Keratinocyte (primary cell): ENCODE measurements at regions not wholly inside any gene's neighbourhood (a gene's known extent, or its start where the extent isn't known, plus 50 kb on each side); places are given as distances from the start of the nearest gene placed in this dataset.

ENCODE experiments used
- DNase-seq: peaks from one replicate; pipeline ENCODE4 v3.0.0-alpha.2; 2011; ENCODE audit warnings: low read depth, missing footprints, low spot score
- FAIRE-seq: peaks from 2 replicates; lab custom pipeline; 2011; peaks lifted over from hg19 to GRCh38; lab: Jason Lieb, UNC
- H2AFZ ChIP-seq: 2 replicates; pipeline ENCODE4 v1.6.0; 2012; ENCODE audit warnings: low read length, control low read depth, inconsistent platforms; ENCODE audit not compliant: control insufficient read depth
- H3K27ac ChIP-seq: 2 replicates; pipeline ENCODE4 v1.5.1; 2011; ENCODE audit warnings: low read length; ENCODE audit not compliant: control insufficient read depth, insufficient read depth
- H3K27me3 ChIP-seq: 3 replicates; pipeline ENCODE4 v1.6.0; 2011; ENCODE audit warnings: low read length; ENCODE audit not compliant: control insufficient read depth, insufficient read depth; ENCODE audit errors: extremely low read depth
- H3K36me3 ChIP-seq, 2 experiments: 2 replicates in 1 of 2; 3 replicates in 1 of 2; pipeline ENCODE4 v1.5.1; 2011; ENCODE audit warnings: low read length in 2 of 2, mild to moderate bottlenecking in 1 of 2; ENCODE audit not compliant: control insufficient read depth in 2 of 2, insufficient read depth in 2 of 2; ENCODE audit errors: extremely low read depth in 1 of 2
- H3K4me1 ChIP-seq: 3 replicates; pipeline ENCODE4 v1.5.1; 2011; ENCODE audit warnings: low read length; ENCODE audit not compliant: control insufficient read depth, insufficient read depth; ENCODE audit errors: extremely low read depth
- H3K4me2 ChIP-seq: 3 replicates; pipeline ENCODE4 v1.6.0; 2011; ENCODE audit warnings: low read depth, low read length; ENCODE audit not compliant: control insufficient read depth, insufficient read depth; ENCODE audit errors: extremely low read depth
- H3K4me3 ChIP-seq, 3 experiments: fragments of 200-600 bp in 1 of 3; sonication (generic) in 1 of 3; 2 replicates in 2 of 3; 3 replicates in 1 of 3; pipeline ENCODE4 v1.5.1; 2011 to 2016; ENCODE audit warnings: low read length in 3 of 3, mild to moderate bottlenecking in 3 of 3, control low read depth in 2 of 3, inconsistent platforms in 1 of 3, low read depth in 1 of 3, mixed read lengths in 1 of 3, mixed run types in 1 of 3, moderate library complexity in 1 of 3; ENCODE audit not compliant: control insufficient read depth in 2 of 3, insufficient read depth in 2 of 3; ENCODE audit errors: extremely low read depth in 1 of 3
- H3K79me2 ChIP-seq: 2 replicates; pipeline ENCODE4 v1.6.0; 2012; ENCODE audit warnings: low read length; ENCODE audit not compliant: control insufficient read depth, insufficient read depth
- H3K9ac ChIP-seq: 3 replicates; pipeline ENCODE4 v1.6.0; 2011; ENCODE audit warnings: low read length; ENCODE audit not compliant: control insufficient read depth, insufficient read depth; ENCODE audit errors: extremely low read depth
- H3K9me1 ChIP-seq: 3 replicates; pipeline ENCODE4 v1.6.0; 2011; ENCODE audit warnings: low read length; ENCODE audit not compliant: control insufficient read depth, insufficient read depth; ENCODE audit errors: extremely low read depth
- H3K9me3 ChIP-seq: 2 replicates; pipeline ENCODE4 v1.5.1; 2012; ENCODE audit warnings: low read depth, low read length; ENCODE audit not compliant: control insufficient read depth
- H4K20me1 ChIP-seq: 3 replicates; pipeline ENCODE4 v1.6.0; 2011; ENCODE audit warnings: low read length; ENCODE audit not compliant: control insufficient read depth, insufficient read depth; ENCODE audit errors: extremely low read depth
- CTCF ChIP-seq, 3 experiments: IDR thresholded peaks in 1 of 3; conservative IDR thresholded peaks in 1 of 3; optimal IDR thresholded peaks in 1 of 3; 2 replicates in 2 of 3; 3 replicates in 1 of 3; pipeline versions ENCODE3 to v1.5.1; 2011; ENCODE audit warnings: low read length in 3 of 3, mild to moderate bottlenecking in 3 of 3, moderate library complexity in 2 of 3, control low read depth in 1 of 3, inconsistent platforms in 1 of 3; ENCODE audit not compliant: insufficient read depth in 2 of 3; ENCODE audit errors: extremely low read depth in 1 of 3
- EZH2 ChIP-seq: IDR thresholded peaks from one replicate; pipeline ENCODE4 v1.6.1; 2012; ENCODE audit warnings: inconsistent platforms, mild to moderate bottlenecking, low read length, moderate library complexity
- dilution Hi-C: fragments of 300-500 bp; cut with MboI; formaldehyde crosslinking; loops from one replicate; pipeline ENCODE4 v1.7.0; 2020; ENCODE audit warnings: low sequenced_read_pairs; ENCODE audit not compliant: extremely low pct_ligation_motif_present

GRCh38 chr11:111194860-111195568, 50.5 kb upstream of the POU2AF2 start:
- H3K4me3 ChIP-seq: no peak overlapping the region
- H3K9me1 ChIP-seq: no peaks in the 10 kb centered on the region
- H3K79me2 ChIP-seq: no peaks in the 10 kb centered on the region
- H3K27ac ChIP-seq: no peak overlapping the region
- no peak overlapping the region for H3K9ac ChIP-seq
- no peak for FAIRE-seq
- no peak overlapping the region for H3K4me2 ChIP-seq
- no peaks in the 10 kb centered on the region for H3K27me3 ChIP-seq
- H3K36me3 ChIP-seq: no peaks in the 10 kb centered on the region
- no peaks in the 10 kb centered on the region for H4K20me1 ChIP-seq
- dilution Hi-C loops: no loop called here
- H3K4me1 ChIP-seq: no peaks in the 10 kb centered on the region
- no peak for TF ChIP-seq CTCF (optimal IDR thresholded peaks at IDR 0.05 in 1 of 3, IDR thresholded peaks at IDR 0.05 in 1 of 3, conservative IDR thresholded peaks at IDR 0.05 in 1 of 3; ENCODE audit: extremely low read depth in 1 of 3, insufficient read depth in 2 of 3, low read length in 3 of 3)
- no peak for TF ChIP-seq EZH2
- DNase-seq: no peak
- no peak overlapping the region for H2AFZ ChIP-seq
- H3K9me3 ChIP-seq: no peaks in the 10 kb centered on the region

- dilution Hi-C loops: no loop called here
Measured at GRCh38 chr11:111193924-111194490, 51.5 kb upstream of the POU2AF2 start.

More at GRCh38 chr11:111193924-111194490, 51.5 kb upstream of the POU2AF2 start:
- FAIRE-seq (no peak), DNase-seq (no peak)
- H3K27me3 ChIP-seq: no peaks in the 10 kb centered on the region
- H3K4me1 ChIP-seq: no peaks in the 10 kb centered on the region
- no peaks in the 10 kb centered on the region for H3K9me3 ChIP-seq
- no peak overlapping the region for H3K27ac ChIP-seq
- no peaks in the 10 kb centered on the region for H3K79me2 ChIP-seq
- TF ChIP-seq EZH2: no peak
- no peak for TF ChIP-seq CTCF (optimal IDR thresholded peaks at IDR 0.05 in 1 of 3, IDR thresholded peaks at IDR 0.05 in 1 of 3, conservative IDR thresholded peaks at IDR 0.05 in 1 of 3; ENCODE audit: extremely low read depth in 1 of 3, insufficient read depth in 2 of 3, low read length in 3 of 3)
- H3K4me2 ChIP-seq: no peak overlapping the region
- no peak overlapping the region for H2AFZ ChIP-seq
- no peak overlapping the region for H3K9ac ChIP-seq
- no peaks in the 10 kb centered on the region for H4K20me1 ChIP-seq
- no peak overlapping the region for H3K4me3 ChIP-seq
- no peaks in the 10 kb centered on the region for H3K9me1 ChIP-seq
- no peaks in the 10 kb centered on the region for H3K36me3 ChIP-seq
